HCT116 (cell line): ENCODE measurements at regions not wholly inside any gene's neighbourhood (a gene's known extent, or its start where the extent isn't known, plus 50 kb on each side); places are given as distances from the start of the nearest gene placed in this dataset.

Source experiments
- ATAC-seq: fragments of 200-7000 bp; cut with Tn5 transposase; 2 replicates; pipeline ENCODE4 v1.9.1; 2020; ENCODE audit warnings: mild to moderate bottlenecking, moderate library complexity
- BruUV-seq: library from RNA; stranded (reverse); fragments of 400-500 nt; replicated peaks from 2 replicates; lab custom pipeline; 2021; lab: Mats Ljungman, UMichigan
- CTCF ChIA-PET: fragments of 300-600 bp; sonication (Branson Sonifier 250); formaldehyde crosslinking; loops from one replicate; lab custom pipeline; 2021; ENCODE audit warnings: antibody characterized with exemption; lab: Charles Lee
- POLR2A ChIA-PET: fragments of 300-600, 350-600 bp; sonication (Branson Sonifier 250); formaldehyde crosslinking; loops from one replicate; lab custom pipeline; 2021; ENCODE audit warnings: antibody characterized with exemption; lab: Charles Lee
- RAD21 ChIA-PET, 2 experiments: fragments of 300-600 bp; sonication (Branson Sonifier 250); formaldehyde crosslinking; loops; one replicate each; lab custom pipeline; 2023; ENCODE audit warnings: low total read pairs in 2 of 2; ENCODE audit not compliant: uncharacterized antibody in 2 of 2, unreplicated experiment in 2 of 2, low non-redundant PET in 1 of 2; lab: Charles Lee
- DNase-seq: peaks from one replicate; pipeline ENCODE4 v3.0.0-alpha.2; 2010; ENCODE audit warnings: low read depth, low spot score
- H2AFZ ChIP-seq: fragments of 200-600 bp; shearing (Covaris generic), sonication (generic); 2 replicates; pipeline ENCODE4 v1.6.1; 2017; ENCODE audit warnings: low read depth, mixed run types, mixed read lengths, antibody characterized with exemption, low read length; ENCODE audit not compliant: poor library complexity, severe bottlenecking
- H3K27ac ChIP-seq: 2 replicates; pipeline ENCODE4 v1.5.1; 2012; ENCODE audit warnings: low read depth, low read length
- H3K27me3 ChIP-seq: fragments of 200-600 bp; sonication (generic); 2 replicates; pipeline ENCODE4 v1.6.1; 2016; ENCODE audit warnings: mixed run types, low read length, mixed read lengths; ENCODE audit not compliant: insufficient read depth
- H3K36me3 ChIP-seq, 2 experiments: fragments of 200-500 bp in 1 of 2; fragments of 200-600 bp in 1 of 2; sonication (Bioruptor generic) in 1 of 2; sonication (generic) in 1 of 2; 2 replicates each; pipeline versions ENCODE4 v1.5.1 to v1.6.1; 2014 to 2016; ENCODE audit warnings: low read length in 2 of 2, inconsistent platforms in 1 of 2, mixed read lengths in 1 of 2, mixed run types in 1 of 2; ENCODE audit not compliant: insufficient read depth in 2 of 2, control insufficient read depth in 1 of 2
- H3K4me1 ChIP-seq, 2 experiments: fragments of 200-600 bp in 1 of 2; sonication (generic) in 1 of 2; 2 replicates each; pipeline versions ENCODE4 v1.5.1 to v1.6.1; 2012 to 2017; ENCODE audit warnings: low read length in 2 of 2, inconsistent platforms in 1 of 2, mild to moderate bottlenecking in 1 of 2, mixed read lengths in 1 of 2, mixed run types in 1 of 2, moderate library complexity in 1 of 2; ENCODE audit not compliant: insufficient read depth in 2 of 2, control insufficient read depth in 1 of 2
- H3K4me2 ChIP-seq: fragments of 200-600 bp; sonication (generic); 2 replicates; pipeline ENCODE4 v1.6.1; 2017; ENCODE audit warnings: mixed run types, low read length, mixed read lengths
- H3K4me3 ChIP-seq, 2 experiments: fragments of 200-600 bp in 1 of 2; sonication (generic) in 1 of 2; replicated peaks in 1 of 2; 2 replicates each; pipeline ENCODE4 v1.5.1; 2011 to 2016; ENCODE audit warnings: low read length in 2 of 2, control low read depth in 1 of 2, low read depth in 1 of 2, mild to moderate bottlenecking in 1 of 2, mixed read lengths in 1 of 2, mixed run types in 1 of 2
- H3K79me2 ChIP-seq: fragments of 200-600 bp; sonication (generic); 2 replicates; pipeline ENCODE4 v1.6.1; 2017; ENCODE audit warnings: mild to moderate bottlenecking, mixed run types, low read length, moderate library complexity, mixed read lengths; ENCODE audit not compliant: insufficient read depth
- H3K9ac ChIP-seq: fragments of 200-600 bp; sonication (generic); 2 replicates; pipeline ENCODE4 v1.6.1; 2016; ENCODE audit warnings: low read length, mixed read lengths
- H3K9me2 ChIP-seq: fragments of 200-600 bp; sonication (generic), shearing (Covaris generic); 2 replicates; pipeline ENCODE4 v1.6.1; 2017; ENCODE audit warnings: mixed run types, mild to moderate bottlenecking, moderate library complexity; ENCODE audit not compliant: insufficient read depth
- H3K9me3 ChIP-seq, 2 experiments: fragments of 200-500 bp in 1 of 2; fragments of 200-600 bp in 1 of 2; sonication (Bioruptor generic) in 1 of 2; sonication (generic) in 1 of 2; 2 replicates each; pipeline ENCODE4 v1.6.1; 2014 to 2017; ENCODE audit warnings: low read length in 2 of 2, mixed read lengths in 2 of 2, inconsistent platforms in 1 of 2, low read depth in 1 of 2, mild to moderate bottlenecking in 1 of 2, mixed run types in 1 of 2, moderate library complexity in 1 of 2; ENCODE audit not compliant: control insufficient read depth in 1 of 2, insufficient read depth in 1 of 2
- H4K20me1 ChIP-seq: fragments of 200-600 bp; sonication (generic), shearing (Covaris generic); 2 replicates; pipeline ENCODE4 v1.6.1; 2017; ENCODE audit warnings: mixed run types, mild to moderate bottlenecking, moderate library complexity; ENCODE audit not compliant: insufficient read depth
- CEBPB ChIP-seq: IDR thresholded peaks from 2 replicates; pipeline ENCODE4 v1.6.1; 2012; ENCODE audit warnings: low read depth
- EZH2 ChIP-seq: fragments of 200-600 bp; sonication (generic); IDR thresholded peaks from 2 replicates; pipeline ENCODE4 v1.6.1; 2017; ENCODE audit warnings: antibody characterized with exemption, mixed run types
- EZH2phosphoT487 ChIP-seq: fragments of 200-600 bp; IDR thresholded peaks from 2 replicates; pipeline ENCODE4 v1.6.1; 2018; ENCODE audit warnings: antibody characterized with exemption, borderline replicate concordance
- JUND ChIP-seq: IDR thresholded peaks from 2 replicates; pipeline ENCODE4 v1.6.1; 2012
- POLR2A ChIP-seq: IDR thresholded peaks from 2 replicates; pipeline ENCODE4 v1.7.0; 2011; ENCODE audit warnings: borderline replicate concordance; ENCODE audit not compliant: insufficient read depth, insufficient read length; ENCODE audit errors: extremely low read depth
- POLR2AphosphoS5 ChIP-seq: IDR thresholded peaks from 2 replicates; pipeline ENCODE4 v1.6.1; 2011; ENCODE audit warnings: mild to moderate bottlenecking, low read depth, low read length, moderate library complexity
- SRF ChIP-seq: IDR thresholded peaks from 2 replicates; pipeline ENCODE4 v1.6.1; 2012; ENCODE audit warnings: low read depth
- TCF7L2 ChIP-seq: IDR thresholded peaks from 2 replicates; pipeline ENCODE4 v1.7.0; 2011; ENCODE audit warnings: borderline replicate concordance, inconsistent platforms; ENCODE audit not compliant: insufficient read depth, insufficient read length; ENCODE audit errors: extremely low read depth
- YY1 ChIP-seq: IDR thresholded peaks from 2 replicates; pipeline ENCODE4 v1.6.1; 2011; ENCODE audit warnings: low read length, low read depth, moderate library complexity, mild to moderate bottlenecking; ENCODE audit not compliant: insufficient replicate concordance; ENCODE audit errors: extremely low read depth
- ZBTB33 ChIP-seq: IDR thresholded peaks from 2 replicates; pipeline ENCODE4 v1.6.1; 2011; ENCODE audit warnings: mild to moderate bottlenecking, low read length, moderate library complexity; ENCODE audit not compliant: insufficient replicate concordance; ENCODE audit errors: extremely low read depth
- ZFX ChIP-seq: fragments of 450-650 bp; IDR thresholded peaks from 2 replicates; pipeline ENCODE4 v1.6.1; 2017
- intact Hi-C: fragments of 100-400 bp; cut with micrococcal nuclease; formaldehyde crosslinking; loops from 2 replicates; pipeline ENCODE4 v1.10.0; 2022
- TF ChIP-seq, protein P1 (sequence below), 3 experiments: fragments of 200-600 bp in 1 of 3; sonication (generic) in 1 of 3; IDR thresholded peaks in 2 of 3; conservative IDR thresholded peaks in 1 of 3; 2 replicates each; pipeline ENCODE4 v1.5.1; 2012 to 2017; ENCODE audit warnings: low read depth in 2 of 3, low read length in 2 of 3, antibody characterized with exemption in 1 of 3, borderline replicate concordance in 1 of 3, control low read depth in 1 of 3, mild to moderate bottlenecking in 1 of 3, mixed read lengths in 1 of 3, mixed run types in 1 of 3, moderate library complexity in 1 of 3; ENCODE audit not compliant: insufficient read depth in 1 of 3

DNA sequence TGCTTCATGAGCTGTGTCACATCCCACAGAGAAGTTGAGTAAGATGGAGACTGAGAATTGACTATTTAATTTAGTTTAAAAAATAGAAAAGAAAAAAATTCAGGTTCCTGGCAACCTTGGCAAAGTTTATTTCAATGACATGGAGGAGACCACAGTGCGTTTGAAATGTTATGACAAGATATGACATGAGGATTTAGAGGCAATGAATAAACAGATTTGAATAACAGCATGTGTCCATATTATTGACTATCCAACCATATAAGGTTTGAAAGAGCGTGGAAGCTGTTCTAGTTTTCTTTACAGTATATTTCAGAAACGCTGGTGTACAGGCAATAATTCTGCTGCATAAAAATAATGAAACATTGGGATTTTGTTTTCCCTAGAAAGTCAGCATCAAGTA lies 303.9 kb downstream of the SMOC2 start:
- CTCF ChIA-PET: no interaction called here
- H3K36me3 ChIP-seq: no peaks in the 10 kb centered on the region

More for the DNA sequence above, 303.9 kb downstream of the SMOC2 start:
- TF ChIP-seq SRF: no peak
- TF ChIP-seq EZH2phosphoT487: no peak
- TF ChIP-seq ZBTB33: no peak
- TF ChIP-seq JUND: no peak
- TF ChIP-seq POLR2AphosphoS5: no peak
- TF ChIP-seq TCF7L2: no peak
- TF ChIP-seq, protein P1, sequence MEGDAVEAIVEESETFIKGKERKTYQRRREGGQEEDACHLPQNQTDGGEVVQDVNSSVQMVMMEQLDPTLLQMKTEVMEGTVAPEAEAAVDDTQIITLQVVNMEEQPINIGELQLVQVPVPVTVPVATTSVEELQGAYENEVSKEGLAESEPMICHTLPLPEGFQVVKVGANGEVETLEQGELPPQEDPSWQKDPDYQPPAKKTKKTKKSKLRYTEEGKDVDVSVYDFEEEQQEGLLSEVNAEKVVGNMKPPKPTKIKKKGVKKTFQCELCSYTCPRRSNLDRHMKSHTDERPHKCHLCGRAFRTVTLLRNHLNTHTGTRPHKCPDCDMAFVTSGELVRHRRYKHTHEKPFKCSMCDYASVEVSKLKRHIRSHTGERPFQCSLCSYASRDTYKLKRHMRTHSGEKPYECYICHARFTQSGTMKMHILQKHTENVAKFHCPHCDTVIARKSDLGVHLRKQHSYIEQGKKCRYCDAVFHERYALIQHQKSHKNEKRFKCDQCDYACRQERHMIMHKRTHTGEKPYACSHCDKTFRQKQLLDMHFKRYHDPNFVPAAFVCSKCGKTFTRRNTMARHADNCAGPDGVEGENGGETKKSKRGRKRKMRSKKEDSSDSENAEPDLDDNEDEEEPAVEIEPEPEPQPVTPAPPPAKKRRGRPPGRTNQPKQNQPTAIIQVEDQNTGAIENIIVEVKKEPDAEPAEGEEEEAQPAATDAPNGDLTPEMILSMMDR (IDR thresholded peaks at IDR 0.05 in 2 of 3, conservative IDR thresholded peaks at IDR 0.05 in 1 of 3; ENCODE audit: borderline replicate concordance in 1 of 3, insufficient read depth in 1 of 3, low read depth in 2 of 3, low read length in 2 of 3): no peak
- no peak for TF ChIP-seq POLR2A
- TF ChIP-seq CEBPB: no peak
- no peak for TF ChIP-seq ZFX
- TF ChIP-seq YY1: no peak
- no peak for TF ChIP-seq EZH2
- Histone ChIP-seq H3K9me3 (no peaks in the 10 kb centered on the region), H4K20me1 (no peaks in the 10 kb centered on the region), H3K4me1 (no peaks in the 10 kb centered on the region), H3K4me3 (no peak overlapping the region), H3K4me2 (no peak overlapping the region), H2AFZ (peak overlapping the region; percentile 16), H3K79me2 (no peaks in the 10 kb centered on the region), H3K9ac (no peak overlapping the region), H3K9me2 (no peaks in the 10 kb centered on the region), H3K27ac (no peak overlapping the region), H3K27me3 (no peaks in the 10 kb centered on the region)
- ChIA-PET RAD21 (no interaction called here), POLR2A (no interaction called here)
- no peak for DNase-seq
- no peak for ATAC-seq
- intact Hi-C loops: no loop called here
- no TSS peak for BruUV-seq
